HG03139 (cell line): ENCODE measurements at regions not wholly inside any gene's neighbourhood (a gene's known extent, or its start where the extent isn't known, plus 50 kb on each side); places are given as distances from the start of the nearest gene placed in this dataset.

Source experiments
- ATAC-seq: cut with Tn5 transposase; IDR thresholded peaks from one replicate; pipeline ENCODE4 v1.9.1; 2021; ENCODE audit not compliant: unreplicated experiment

- no peak for ATAC-seq
These were observed 319.2 kb downstream of the SOX9 start for GRCh38 chr17:72439893-72440502.

GRCh38 chr17:72440961-72441360 lies 320.1 kb downstream of the SOX9 start:
- ATAC-seq: no peak

- ATAC-seq: no peak
These were observed 321.1 kb downstream of the SOX9 start for GRCh38 chr17:72441909-72442308.

- ATAC-seq: no peak
These were observed 323.8 kb downstream of the SOX9 start for GRCh38 chr17:72444517-72445054.

- no peak for ATAC-seq
These were observed 324.5 kb downstream of the SOX9 start for GRCh38 chr17:72445055-72445991.

- ATAC-seq: no peak
These were observed 325.3 kb downstream of the SOX9 start for GRCh38 chr17:72446118-72446517.

- no peak for ATAC-seq
These were observed 325.9 kb downstream of the SOX9 start for GRCh38 chr17:72446525-72447250.

- ATAC-seq: no peak
These were observed 326.4 kb downstream of the SOX9 start for GRCh38 chr17:72447251-72447640.

GRCh38 chr17:72448019-72448418 lies 327.2 kb downstream of the SOX9 start:
- ATAC-seq: no peak

- ATAC-seq: no peak
These were observed 331.7 kb downstream of the SOX9 start for GRCh38 chr17:72452286-72453173.

GRCh38 chr17:72454342-72454741 lies 333.5 kb downstream of the SOX9 start:
- ATAC-seq: no peak

- ATAC-seq: no peak
These were observed 334.7 kb downstream of the SOX9 start for GRCh38 chr17:72455562-72455961.

- no peak for ATAC-seq
These were observed 335.3 kb downstream of the SOX9 start for GRCh38 chr17:72456075-72456474.

- ATAC-seq: no peak
These were observed 336.9 kb downstream of the SOX9 start for GRCh38 chr17:72457712-72458111.

- ATAC-seq: no peak
These were observed 337.5 kb downstream of the SOX9 start for GRCh38 chr17:72458301-72458700.

GRCh38 chr17:72460711-72461110 lies 339.9 kb downstream of the SOX9 start:
- no peak for ATAC-seq

- no peak for ATAC-seq
These were observed 340.9 kb downstream of the SOX9 start for GRCh38 chr17:72461757-72462156.

GRCh38 chr17:72462407-72462806 lies 341.6 kb downstream of the SOX9 start:
- no peak for ATAC-seq

- ATAC-seq: no peak
These were observed 342.0 kb downstream of the SOX9 start for GRCh38 chr17:72462814-72463213.

- ATAC-seq: no peak
These were observed 342.7 kb downstream of the SOX9 start for GRCh38 chr17:72463287-72464102.
